HG02970 (cell line): ENCODE measurements at regions not wholly inside any gene's neighbourhood (a gene's known extent, or its start where the extent isn't known, plus 50 kb on each side); places are given as distances from the start of the nearest gene placed in this dataset.

Experiments
- ATAC-seq: cut with Tn5 transposase; IDR thresholded peaks from one replicate; pipeline ENCODE4 v1.9.1; 2021; ENCODE audit warnings: mild to moderate bottlenecking, moderate library complexity, moderate number of reproducible peaks; ENCODE audit not compliant: unreplicated experiment, low FRiP score

DNA sequence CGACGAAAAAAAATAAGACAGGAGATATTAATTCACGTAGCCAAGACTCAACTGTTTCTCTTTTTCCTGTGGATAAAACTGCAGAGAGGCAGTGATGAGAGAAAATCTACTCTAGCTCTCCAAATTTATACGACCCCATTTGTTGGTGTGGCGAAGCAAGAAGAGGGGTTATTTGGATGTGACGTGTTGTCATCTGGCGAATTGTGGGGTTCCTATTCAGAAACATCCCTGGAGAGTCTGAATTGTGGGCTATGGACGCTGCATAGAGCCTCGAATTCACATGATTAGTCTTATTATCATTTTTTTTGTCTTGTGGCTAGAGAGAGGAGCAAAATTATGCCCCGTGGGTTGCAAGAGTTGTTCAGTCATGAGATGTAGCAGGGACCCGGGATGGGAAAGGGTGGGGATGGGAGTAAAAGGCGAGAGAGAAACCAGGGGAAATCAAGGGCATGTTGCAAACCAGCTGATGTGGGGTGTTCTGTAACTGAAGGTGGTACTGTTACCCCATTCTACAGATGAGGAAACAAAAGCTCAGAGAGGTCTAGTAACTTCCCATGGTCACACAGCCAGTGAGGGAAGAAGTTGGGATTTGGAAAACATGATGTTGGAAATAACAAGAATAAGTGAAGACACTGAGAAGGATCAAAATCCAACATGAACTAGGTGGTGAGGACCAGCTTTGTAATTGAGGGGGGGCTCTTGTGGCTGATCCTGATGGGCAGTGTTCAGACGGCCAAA, 69.2 kb upstream of the SFMBT2 start:
- ATAC-seq, result no peak

DNA sequence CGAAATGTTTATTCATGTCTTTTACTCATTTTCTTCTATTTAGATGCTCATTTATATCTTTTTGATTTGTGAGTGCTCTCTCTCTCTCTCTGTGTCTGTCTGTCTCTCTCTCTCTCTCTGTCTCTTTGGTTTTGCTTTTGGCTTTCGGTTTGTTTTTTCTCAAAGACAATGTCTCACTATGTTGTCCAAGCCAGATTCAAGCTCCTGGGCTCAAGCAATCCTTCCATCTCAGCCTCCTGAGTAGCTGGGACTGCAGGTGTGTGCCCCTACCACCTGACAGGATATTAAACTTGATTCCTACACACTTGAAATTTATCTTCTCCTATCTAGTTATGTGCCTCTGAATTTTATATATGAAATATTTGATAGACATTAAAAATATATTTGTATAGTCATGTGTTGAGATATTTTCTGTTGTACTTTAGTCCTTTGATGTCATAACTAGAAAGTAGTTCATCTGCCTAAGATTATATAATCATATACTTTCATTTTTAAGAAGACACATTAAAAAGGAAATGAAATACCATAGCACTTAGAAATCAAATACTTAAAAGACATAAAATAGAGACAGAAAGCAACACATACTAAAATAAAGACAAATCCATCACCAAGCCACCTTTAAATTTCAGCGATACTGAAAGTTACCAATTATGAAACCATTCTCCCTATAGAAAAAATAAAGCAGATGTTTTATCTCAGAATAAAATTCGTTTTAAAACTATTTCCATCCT, 68.1 kb upstream of the SFMBT2 start:
- ATAC-seq, result no peak

DNA sequence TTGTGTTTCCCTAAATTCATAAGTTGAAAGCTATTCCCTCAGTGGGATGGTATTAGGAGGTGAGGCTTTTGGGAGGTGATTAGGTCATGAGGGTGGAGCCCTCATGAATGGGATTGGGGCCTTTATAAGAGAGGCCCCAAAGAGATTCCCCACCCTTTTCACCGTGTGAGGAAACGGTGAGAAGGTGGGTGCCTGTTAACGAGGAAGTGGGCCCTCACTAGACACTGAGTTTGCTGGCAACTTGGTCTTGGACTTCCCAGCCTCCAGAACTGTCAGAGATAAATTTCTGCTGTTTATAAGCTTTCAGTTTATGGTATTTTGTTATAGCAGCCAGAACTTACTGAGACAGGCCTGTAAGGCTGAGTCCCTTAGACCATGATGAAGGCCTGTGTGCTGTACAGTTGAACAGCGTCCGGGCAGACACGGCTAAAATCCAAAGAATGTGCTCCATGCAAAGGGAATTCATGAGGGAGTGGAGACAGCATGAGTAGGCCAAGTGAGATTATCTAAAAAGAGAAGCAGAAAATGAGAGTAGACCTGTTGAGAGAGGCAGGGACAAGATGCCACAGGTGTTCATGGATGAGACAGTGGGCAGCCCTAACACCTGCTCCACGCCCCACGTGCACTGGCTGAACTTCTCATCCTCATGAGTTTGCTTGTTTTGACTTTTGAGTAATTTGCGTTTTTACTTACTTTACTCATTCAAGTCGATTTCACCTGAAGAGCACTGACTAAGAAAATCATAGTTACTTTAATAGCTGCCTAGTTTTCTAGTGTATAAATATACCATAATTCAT, 66.9 kb upstream of the SFMBT2 start:
- no peak for ATAC-seq

DNA sequence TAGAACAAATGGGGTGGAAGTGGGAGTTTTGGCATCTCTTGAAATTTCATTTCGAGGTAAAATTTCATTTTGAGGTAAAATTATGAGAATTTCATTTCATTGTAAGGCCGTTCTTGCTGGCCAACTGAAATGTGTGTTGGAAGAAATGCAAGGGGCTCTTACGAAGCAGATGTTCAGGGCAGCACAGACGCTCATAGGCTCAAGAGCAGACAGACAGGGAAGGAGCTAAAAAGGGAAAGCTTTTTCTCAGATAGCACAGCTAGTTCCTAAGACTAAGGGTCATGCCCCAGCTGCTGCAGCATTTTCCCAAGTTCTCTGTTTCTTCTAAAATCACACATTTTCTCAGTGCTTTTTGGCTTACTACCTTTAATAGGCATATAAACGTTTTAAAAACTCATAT, 65.1 kb upstream of the SFMBT2 start:
- no peak for ATAC-seq

DNA sequence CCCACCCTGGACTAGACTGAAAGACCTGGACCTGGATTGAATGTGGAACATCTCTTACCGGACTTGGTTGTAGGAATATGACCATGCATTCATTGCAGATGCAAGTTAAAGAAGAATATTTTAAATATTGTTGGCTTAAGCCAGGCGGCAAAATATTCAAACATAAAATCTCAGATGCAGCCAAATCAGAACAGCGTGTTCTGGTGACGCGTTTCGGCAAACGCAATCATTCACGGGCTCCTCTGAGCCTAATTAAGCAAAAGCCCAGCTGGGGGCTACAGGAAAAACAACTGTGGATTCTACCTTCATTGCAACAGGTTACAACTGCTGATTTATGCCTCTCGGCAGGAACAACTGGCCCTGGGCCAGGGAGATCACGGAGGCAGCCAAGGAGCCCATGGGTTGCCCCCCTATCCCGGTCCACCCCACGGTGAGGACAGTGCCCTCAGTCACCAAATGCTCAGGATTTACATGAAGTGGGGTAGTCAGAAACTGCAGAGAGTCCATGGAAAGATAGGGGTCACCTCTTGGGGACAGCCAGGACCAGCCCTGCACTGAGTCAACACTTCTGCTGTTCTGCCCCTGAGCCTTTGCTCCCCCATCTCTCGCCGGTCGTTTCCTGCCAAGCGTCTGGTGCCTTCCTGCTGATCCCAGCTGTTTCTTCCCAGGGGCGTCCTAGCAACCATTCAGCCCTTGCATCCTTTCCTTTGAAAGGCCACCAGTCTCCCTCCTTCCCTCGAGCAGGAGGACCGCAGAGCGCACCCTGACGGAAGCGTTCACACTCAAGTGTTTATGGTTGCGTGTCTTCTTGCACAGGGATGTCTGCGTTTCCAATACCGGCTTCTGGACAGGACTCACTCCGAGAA, 64.4 kb upstream of the SFMBT2 start:
- no peak for ATAC-seq

DNA sequence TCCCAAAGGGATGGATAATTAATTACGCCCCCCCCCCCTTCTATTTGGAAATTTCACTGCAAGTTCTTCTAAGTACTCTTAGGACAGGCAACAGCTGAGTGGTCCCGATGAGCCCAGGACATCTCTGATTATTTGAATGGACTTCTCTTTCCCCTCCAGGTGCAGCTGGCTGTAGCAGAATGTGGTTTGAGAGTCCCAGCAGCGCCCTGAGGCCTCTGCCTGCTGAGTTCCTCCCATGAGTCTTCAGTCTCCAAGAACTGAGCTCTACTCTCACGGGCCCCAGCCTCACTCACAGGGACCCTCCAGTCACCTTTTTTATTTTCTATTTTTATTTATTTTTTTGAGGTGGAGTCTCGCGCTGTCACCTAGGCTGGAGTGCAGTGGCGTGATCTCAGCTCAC, 63.6 kb upstream of the SFMBT2 start:
- ATAC-seq, result no peak

DNA sequence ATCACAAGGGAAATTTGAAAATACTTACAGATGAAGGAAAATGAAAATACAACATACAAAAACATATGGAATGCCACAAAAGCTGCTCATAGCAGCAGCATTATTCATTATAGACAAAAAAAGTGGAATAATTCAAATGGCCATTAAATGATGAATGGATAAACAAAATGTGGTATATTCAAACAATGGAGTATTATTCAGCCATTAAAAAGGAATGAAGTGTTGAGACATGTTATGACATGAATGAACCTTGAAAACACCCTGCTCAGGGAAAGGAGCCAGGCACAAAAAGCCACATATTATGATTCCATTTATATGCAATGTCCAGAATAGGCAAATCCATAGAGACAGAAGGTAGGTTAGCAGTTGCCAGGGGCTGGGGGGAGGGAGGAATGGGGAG, 62.6 kb upstream of the SFMBT2 start:
- no peak for ATAC-seq

DNA sequence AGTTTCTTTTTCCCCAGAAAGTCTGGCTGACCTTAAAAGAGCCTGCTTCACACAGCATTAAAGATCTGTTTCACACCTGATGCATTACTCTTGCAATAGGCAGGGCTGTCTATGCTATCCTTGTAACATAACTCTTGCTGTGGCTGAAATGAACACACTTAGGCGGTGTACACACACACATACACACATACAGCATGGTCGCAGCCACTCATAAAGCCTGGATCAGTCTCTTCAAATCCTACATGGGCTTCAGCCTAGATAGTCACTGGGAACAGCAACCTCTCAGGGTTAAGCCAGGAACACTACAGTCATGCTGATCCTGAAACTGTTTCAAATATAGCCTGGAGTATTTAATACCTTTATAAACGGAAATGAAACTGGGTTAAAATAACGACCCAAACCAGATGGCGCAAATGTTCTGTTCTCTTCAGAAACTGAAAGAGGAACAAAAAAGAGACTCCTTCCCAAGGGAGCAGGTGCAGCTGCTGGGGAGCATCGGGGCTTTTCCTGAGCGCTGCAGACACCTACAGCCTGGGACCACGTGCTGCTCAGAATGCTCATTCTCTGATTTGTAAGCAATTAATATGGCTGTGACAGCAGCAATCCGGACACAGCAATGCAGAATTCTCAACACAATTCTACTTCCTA, 61.0 kb upstream of the SFMBT2 start:
- ATAC-seq, result peak; percentile 90

DNA sequence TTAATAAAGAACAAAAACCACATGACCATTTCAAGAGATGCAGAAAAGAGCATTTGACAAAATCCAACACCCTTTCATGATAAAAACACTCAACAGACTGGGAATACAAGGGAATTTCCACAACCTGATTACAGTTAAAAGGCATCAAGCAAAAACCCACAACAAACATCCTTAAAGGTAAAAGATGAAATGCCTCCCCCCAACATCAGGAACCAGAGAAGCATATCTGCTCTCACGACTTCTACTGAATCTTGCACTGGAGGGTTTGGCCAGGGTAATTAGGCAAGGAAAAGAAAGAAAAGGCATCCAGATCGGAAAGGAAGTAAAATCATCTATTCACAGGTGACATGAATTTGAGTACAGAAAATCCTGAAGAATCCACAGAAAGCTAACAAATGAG, 59.5 kb upstream of the SFMBT2 start:
- no peak for ATAC-seq

DNA sequence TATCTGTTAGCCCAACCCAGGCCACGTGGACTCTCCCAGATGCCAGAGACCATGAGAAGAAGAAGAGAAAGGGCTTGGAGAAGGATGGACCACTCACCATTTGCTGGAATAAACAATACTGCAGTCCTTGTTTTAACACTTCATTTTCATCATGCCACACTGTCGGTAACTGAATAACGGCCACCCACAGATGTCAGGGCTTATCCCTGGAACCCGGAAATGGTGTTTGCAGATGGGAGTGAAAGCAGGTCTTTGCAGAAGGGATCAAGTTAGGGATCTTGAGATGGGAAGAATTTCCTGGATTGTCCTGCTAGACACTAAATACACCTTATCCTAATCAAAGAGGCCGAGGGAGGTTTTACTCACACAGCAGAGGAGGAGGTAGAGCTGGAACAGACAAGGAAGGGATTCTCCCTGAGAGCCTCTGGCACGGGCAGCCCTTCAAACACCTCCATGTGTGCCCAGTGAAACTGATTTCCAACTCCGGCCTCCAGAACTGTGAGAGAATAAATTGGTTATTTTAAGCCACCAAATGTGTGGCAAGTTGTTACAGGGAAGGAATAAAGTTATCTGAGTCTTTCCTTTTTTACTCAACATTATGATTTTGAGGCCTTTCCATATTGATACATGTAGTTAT, 56.3 kb upstream of the SFMBT2 start:
- ATAC-seq, result no peak

DNA sequence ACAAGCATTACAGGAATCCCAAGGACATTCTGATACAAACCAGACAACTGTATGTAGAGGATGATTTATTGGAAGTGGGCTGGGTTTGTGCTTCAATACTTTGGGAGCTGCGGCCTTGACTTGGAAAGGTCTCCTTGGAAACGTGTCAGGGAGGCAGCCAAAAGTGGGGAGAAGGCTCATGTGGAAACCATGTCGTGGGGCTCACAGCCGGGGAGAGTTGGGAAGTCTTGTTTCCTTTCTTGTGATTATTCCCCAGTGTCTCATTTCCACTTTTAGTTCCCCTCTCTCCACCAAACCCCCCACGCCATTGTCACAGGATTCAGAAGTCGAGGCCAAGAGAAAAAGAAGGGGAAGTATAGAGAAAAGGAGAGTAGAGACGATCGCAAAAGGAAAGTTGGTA, 53.9 kb upstream of the SFMBT2 start:
- ATAC-seq, result no peak
